WTC11 (cell line): ENCODE measurements at regions not wholly inside any gene's neighbourhood (a gene's known extent, or its start where the extent isn't known, plus 50 kb on each side); places are given as distances from the start of the nearest gene placed in this dataset.

Experiments
- ATAC-seq: fragments of 200-7000 bp; cut with Tn5 transposase; 2 replicates; pipeline ENCODE4 v1.10.0; 2021; ENCODE audit warnings: mild to moderate bottlenecking, moderate library complexity
- CTCF ChIA-PET: fragments of 300-600 bp; sonication (Branson Sonifier 250); formaldehyde crosslinking; loops from one replicate; lab custom pipeline; 2021; ENCODE audit warnings: antibody characterized with exemption; lab: Charles Lee
- POLR2A ChIA-PET: fragments of 350-600 bp; sonication (Branson Sonifier 250); formaldehyde crosslinking; loops from one replicate; lab custom pipeline; 2021; ENCODE audit warnings: antibody characterized with exemption; lab: Charles Lee
- DNase-seq: peaks from one replicate; pipeline ENCODE4 v3.0.0; 2021; ENCODE audit warnings: low spot score
- H3K27ac Mint-ChIP-seq: 2 replicates; pipeline ENCODE4 v1.8.0; 2021; ENCODE audit warnings: mixed read lengths
- H3K27me3 Mint-ChIP-seq: 2 replicates; pipeline ENCODE4 v1.8.0; 2021; ENCODE audit warnings: low read depth, mild to moderate bottlenecking, moderate library complexity, mixed read lengths
- H3K36me3 Mint-ChIP-seq: 2 replicates; pipeline ENCODE4 v1.8.0; 2021; ENCODE audit warnings: mixed read lengths
- H3K4me1 Mint-ChIP-seq: 2 replicates; pipeline ENCODE4 v1.8.0; 2022; ENCODE audit warnings: mixed read lengths
- H3K4me3 Mint-ChIP-seq: 2 replicates; pipeline ENCODE4 v1.8.0; 2021; ENCODE audit warnings: mild to moderate bottlenecking, moderate library complexity, mixed read lengths
- H3K9me3 Mint-ChIP-seq: 2 replicates; pipeline ENCODE4 v1.8.0; 2021; ENCODE audit warnings: mixed read lengths
- AFF4 ChIP-seq: sonication (generic); formaldehyde crosslinking; IDR thresholded peaks from 2 replicates; pipeline ENCODE4 v1.8.1; 2023; ENCODE audit warnings: mild to moderate bottlenecking, missing genetic modification reagents, borderline replicate concordance
- AR ChIP-seq: fragments of 250-450 bp; sonication (Bioruptor Pico); IDR thresholded peaks from 2 replicates; pipeline ENCODE4 v1.9.0; 2021; ENCODE audit warnings: mild to moderate bottlenecking
- EMX1 ChIP-seq: fragments of 250-450 bp; sonication (Bioruptor Pico); IDR thresholded peaks from 2 replicates; pipeline ENCODE4 v1.8.0; 2021; ENCODE audit warnings: mild to moderate bottlenecking
- FOXJ3 ChIP-seq: sonication (generic); formaldehyde crosslinking; IDR thresholded peaks from 2 replicates; pipeline ENCODE4 v1.9.0; 2021; ENCODE audit warnings: missing genetic modification reagents, mild to moderate bottlenecking, borderline replicate concordance
- FOXP4 ChIP-seq: sonication (generic); formaldehyde crosslinking; IDR thresholded peaks from 2 replicates; pipeline ENCODE4 v1.8.0; 2022; ENCODE audit warnings: mild to moderate bottlenecking, missing genetic modification reagents
- HMGA2 ChIP-seq: fragments of 250-450 bp; sonication (Bioruptor Pico); IDR thresholded peaks from 2 replicates; pipeline ENCODE4 v1.4.0; 2021; ENCODE audit warnings: mild to moderate bottlenecking, moderate library complexity
- IRF2 ChIP-seq: sonication (generic); formaldehyde crosslinking; IDR thresholded peaks from 2 replicates; pipeline ENCODE4 v1.8.0; 2022; ENCODE audit warnings: low read depth, missing genetic modification reagents, borderline replicate concordance
- MYBL2 ChIP-seq: sonication (generic); formaldehyde crosslinking; IDR thresholded peaks from 2 replicates; pipeline ENCODE4 v1.8.1; 2023; ENCODE audit warnings: mild to moderate bottlenecking, moderate library complexity, missing genetic modification reagents
- NR2C2 ChIP-seq: sonication (generic); formaldehyde crosslinking; IDR thresholded peaks from 2 replicates; pipeline ENCODE4 v1.8.0; 2022; ENCODE audit warnings: mild to moderate bottlenecking, missing genetic modification reagents
- STAT6 ChIP-seq: sonication (generic); formaldehyde crosslinking; conservative IDR thresholded peaks from 2 replicates; pipeline ENCODE4 v1.8.1; 2023; ENCODE audit warnings: mild to moderate bottlenecking, low read depth, missing genetic modification reagents, moderate library complexity
- ZNF219 ChIP-seq: sonication (generic); formaldehyde crosslinking; IDR thresholded peaks from 2 replicates; pipeline ENCODE4 v1.8.0; 2023; ENCODE audit warnings: missing genetic modification reagents, mild to moderate bottlenecking, borderline replicate concordance
- ZNF281 ChIP-seq: sonication (generic); formaldehyde crosslinking; IDR thresholded peaks from 2 replicates; pipeline ENCODE4 v1.8.0; 2023; ENCODE audit warnings: mild to moderate bottlenecking, missing genetic modification reagents
- ZNF416 ChIP-seq: fragments of 250-450 bp; sonication (Bioruptor Pico); IDR thresholded peaks from 2 replicates; pipeline ENCODE4 v1.9.0; 2021; ENCODE audit warnings: mild to moderate bottlenecking, inconsistent platforms
- ZNF423 ChIP-seq: fragments of 250-450 bp; sonication (Bioruptor Pico); IDR thresholded peaks from 2 replicates; pipeline ENCODE4 v2.1.2; 2022; ENCODE audit warnings: mild to moderate bottlenecking, moderate library complexity
- ZNF532 ChIP-seq: fragments of 250-450 bp; sonication (Bioruptor Pico); IDR thresholded peaks from 2 replicates; pipeline ENCODE4 v1.9.0; 2021; ENCODE audit warnings: mild to moderate bottlenecking, borderline replicate concordance
- ZSCAN18 ChIP-seq: fragments of 250-450 bp; sonication (Bioruptor Pico); IDR thresholded peaks from 2 replicates; pipeline ENCODE4 v2.1.2; 2022; ENCODE audit warnings: mild to moderate bottlenecking, moderate library complexity

- TF ChIP-seq AFF4 (CRISPR knock-in tag): no peak
- TF ChIP-seq FOXP4 (CRISPR knock-in tag): no peak
- no peak for TF ChIP-seq ZNF219
Measured at GRCh38 chr1:167159782-167160181, 60.9 kb upstream of the POU2F1 start (continued).

GRCh38 chr1:167161242-167161641 is 59.4 kb upstream of the POU2F1 start:
- Mint-ChIP-seq H3K9me3 (peaks cover 11% of the 10 kb centered on the region), H3K27me3 (no peaks in the 10 kb centered on the region; the same call in 1 of the 2 replicates), H3K4me3 (no peak overlapping the region), H3K27ac (no peak overlapping the region), H3K4me1 (peaks cover 75% of the 10 kb centered on the region), H3K36me3 (peaks cover 12% of the 10 kb centered on the region)
- CTCF ChIA-PET: no interaction called here
- POLR2A ChIA-PET: no interaction called here
- no peak for ATAC-seq
- DNase-seq: no peak
- no peak for TF ChIP-seq ZNF416 (CRISPR knock-in tag)
- 0 out of 2 replicates have a peak, but pooled peaks have one; percentile 70 for TF ChIP-seq ZNF532
- no peak for TF ChIP-seq ZNF281 (CRISPR knock-in tag)
- no peak for TF ChIP-seq NR2C2 (CRISPR knock-in tag)
- no peak for TF ChIP-seq STAT6 (CRISPR knock-in tag)
- TF ChIP-seq MYBL2: no peak
- no peak for TF ChIP-seq IRF2 (CRISPR knock-in tag)
- no peak for TF ChIP-seq HMGA2
- TF ChIP-seq ZNF423: peak; percentile 31; the same call in 1 of the 2 replicates
- no peak for TF ChIP-seq FOXJ3
- TF ChIP-seq AR (CRISPR knock-in tag): 0 out of 2 replicates have a peak, but pooled peaks have one; percentile 41
- peak; percentile 93 for TF ChIP-seq ZSCAN18 (CRISPR knock-in tag)
- TF ChIP-seq EMX1 (CRISPR knock-in tag): no peak
